ENCODE measurements at regions not wholly inside any gene's neighbourhood (a gene's known extent, or its start where the extent isn't known, plus 50 kb on each side); places are given as distances from the start of the nearest gene placed in this dataset.

DNA sequence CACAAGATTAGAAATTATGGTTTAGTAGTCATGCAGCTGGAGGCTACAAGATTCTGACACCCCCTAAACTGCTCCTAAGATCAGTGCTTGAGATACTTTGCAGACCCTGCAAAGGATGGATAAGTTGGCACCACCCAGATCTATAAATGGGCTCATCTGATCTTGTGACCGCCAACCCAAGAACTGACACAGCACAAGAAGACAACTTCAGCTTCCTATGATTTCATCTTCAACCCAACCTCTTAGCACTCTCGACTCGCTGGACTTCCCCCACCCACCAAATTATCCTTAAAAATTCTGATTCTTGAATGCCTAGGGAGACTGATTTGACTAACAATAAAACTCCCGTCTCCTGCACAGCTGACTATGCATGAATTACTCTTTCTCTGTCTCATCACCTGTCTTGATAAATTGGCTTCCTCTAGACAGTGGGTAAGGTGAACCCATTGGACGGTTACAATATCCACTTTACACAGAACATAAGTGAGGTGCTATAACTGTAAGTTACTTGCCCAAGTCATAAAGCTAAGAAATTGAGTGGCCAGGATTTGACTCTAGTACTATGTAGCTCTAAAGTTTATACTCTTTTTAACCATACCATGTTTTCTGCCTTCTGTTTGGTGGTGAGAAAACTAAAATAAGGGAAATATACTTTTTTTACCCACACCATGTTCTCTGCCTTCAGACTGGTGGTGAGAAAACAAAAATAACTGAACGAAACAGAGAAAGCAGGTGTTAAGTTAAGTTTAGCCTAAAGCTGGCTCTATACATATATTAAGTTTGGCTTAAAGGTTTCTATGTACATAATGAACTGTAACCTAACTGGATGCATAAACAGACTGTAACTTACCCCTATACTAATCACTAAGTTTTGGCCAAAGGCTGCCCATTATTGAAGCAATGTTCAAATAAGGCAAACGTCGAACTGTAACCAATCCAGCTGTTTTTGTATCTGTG, 962.3 kb upstream of the NXPH2 start:
- Histone ChIP-seq H3K27ac (ENCODE audit: low read depth in 1 of 2, low read length in 2 of 2) (no peak overlapping the region), H3K9me3 (ENCODE audit: control insufficient read depth in 4 of 4, low read length in 3 of 4) (no peaks in the 10 kb centered on the region), H3K27me3 (ENCODE audit: control insufficient read depth in 4 of 4, insufficient read depth in 4 of 4, low read length in 3 of 4) (no peaks in the 10 kb centered on the region), H3K4me1 (ENCODE audit: control insufficient read depth in 4 of 4, insufficient read depth in 4 of 4, low read length in 3 of 4) (no peaks in the 10 kb centered on the region), H3K36me3 (ENCODE audit: control insufficient read depth in 4 of 4, insufficient read depth in 3 of 4, low read depth in 1 of 4, low read length in 3 of 4) (no peaks in the 10 kb centered on the region), H3K9ac (ENCODE audit: low read depth in 1 of 2, low read length in 2 of 2) (no peak overlapping the region), H3K4me3 (ENCODE audit: low read depth in 1 of 3, low read length in 3 of 3) (no peak overlapping the region)
- no peak for TF ChIP-seq RXRA (IDR thresholded peaks at IDR 0.05)
- TF ChIP-seq, protein P1, sequence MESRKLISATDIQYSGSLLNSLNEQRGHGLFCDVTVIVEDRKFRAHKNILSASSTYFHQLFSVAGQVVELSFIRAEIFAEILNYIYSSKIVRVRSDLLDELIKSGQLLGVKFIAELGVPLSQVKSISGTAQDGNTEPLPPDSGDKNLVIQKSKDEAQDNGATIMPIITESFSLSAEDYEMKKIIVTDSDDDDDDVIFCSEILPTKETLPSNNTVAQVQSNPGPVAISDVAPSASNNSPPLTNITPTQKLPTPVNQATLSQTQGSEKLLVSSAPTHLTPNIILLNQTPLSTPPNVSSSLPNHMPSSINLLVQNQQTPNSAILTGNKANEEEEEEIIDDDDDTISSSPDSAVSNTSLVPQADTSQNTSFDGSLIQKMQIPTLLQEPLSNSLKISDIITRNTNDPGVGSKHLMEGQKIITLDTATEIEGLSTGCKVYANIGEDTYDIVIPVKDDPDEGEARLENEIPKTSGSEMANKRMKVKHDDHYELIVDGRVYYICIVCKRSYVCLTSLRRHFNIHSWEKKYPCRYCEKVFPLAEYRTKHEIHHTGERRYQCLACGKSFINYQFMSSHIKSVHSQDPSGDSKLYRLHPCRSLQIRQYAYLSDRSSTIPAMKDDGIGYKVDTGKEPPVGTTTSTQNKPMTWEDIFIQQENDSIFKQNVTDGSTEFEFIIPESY (IDR thresholded peaks at IDR 0.05) = no peak
- no peak for TF ChIP-seq EGR1 (IDR thresholded peaks at IDR 0.05; ENCODE audit: low read depth in 2 of 2)
- TF ChIP-seq GABPA (IDR thresholded peaks at IDR 0.05 in 1 of 2, conservative IDR thresholded peaks at IDR 0.05 in 1 of 2) = no peak
- no peak for TF ChIP-seq TAF1 (conservative IDR thresholded peaks at IDR 0.05)
- TF ChIP-seq, protein P2, sequence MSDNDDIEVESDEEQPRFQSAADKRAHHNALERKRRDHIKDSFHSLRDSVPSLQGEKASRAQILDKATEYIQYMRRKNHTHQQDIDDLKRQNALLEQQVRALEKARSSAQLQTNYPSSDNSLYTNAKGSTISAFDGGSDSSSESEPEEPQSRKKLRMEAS (IDR thresholded peaks at IDR 0.05) = no peak
- TF ChIP-seq JUND (IDR thresholded peaks at IDR 0.05) = no peak
- TF ChIP-seq, protein P3, sequence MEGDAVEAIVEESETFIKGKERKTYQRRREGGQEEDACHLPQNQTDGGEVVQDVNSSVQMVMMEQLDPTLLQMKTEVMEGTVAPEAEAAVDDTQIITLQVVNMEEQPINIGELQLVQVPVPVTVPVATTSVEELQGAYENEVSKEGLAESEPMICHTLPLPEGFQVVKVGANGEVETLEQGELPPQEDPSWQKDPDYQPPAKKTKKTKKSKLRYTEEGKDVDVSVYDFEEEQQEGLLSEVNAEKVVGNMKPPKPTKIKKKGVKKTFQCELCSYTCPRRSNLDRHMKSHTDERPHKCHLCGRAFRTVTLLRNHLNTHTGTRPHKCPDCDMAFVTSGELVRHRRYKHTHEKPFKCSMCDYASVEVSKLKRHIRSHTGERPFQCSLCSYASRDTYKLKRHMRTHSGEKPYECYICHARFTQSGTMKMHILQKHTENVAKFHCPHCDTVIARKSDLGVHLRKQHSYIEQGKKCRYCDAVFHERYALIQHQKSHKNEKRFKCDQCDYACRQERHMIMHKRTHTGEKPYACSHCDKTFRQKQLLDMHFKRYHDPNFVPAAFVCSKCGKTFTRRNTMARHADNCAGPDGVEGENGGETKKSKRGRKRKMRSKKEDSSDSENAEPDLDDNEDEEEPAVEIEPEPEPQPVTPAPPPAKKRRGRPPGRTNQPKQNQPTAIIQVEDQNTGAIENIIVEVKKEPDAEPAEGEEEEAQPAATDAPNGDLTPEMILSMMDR (IDR thresholded peaks at IDR 0.05; ENCODE audit: low read depth, low read length, missing input control) = no peak
- TF ChIP-seq, protein P4, sequence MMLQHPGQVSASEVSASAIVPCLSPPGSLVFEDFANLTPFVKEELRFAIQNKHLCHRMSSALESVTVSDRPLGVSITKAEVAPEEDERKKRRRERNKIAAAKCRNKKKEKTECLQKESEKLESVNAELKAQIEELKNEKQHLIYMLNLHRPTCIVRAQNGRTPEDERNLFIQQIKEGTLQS (IDR thresholded peaks at IDR 0.05) = no peak
- no peak for TF ChIP-seq HNF4G (IDR thresholded peaks at IDR 0.05)
- TF ChIP-seq HNF4A (conservative IDR thresholded peaks at IDR 0.05) = no peak
- TF ChIP-seq YY1 (IDR thresholded peaks at IDR 0.05) = no peak
- TF ChIP-seq, protein P5, sequence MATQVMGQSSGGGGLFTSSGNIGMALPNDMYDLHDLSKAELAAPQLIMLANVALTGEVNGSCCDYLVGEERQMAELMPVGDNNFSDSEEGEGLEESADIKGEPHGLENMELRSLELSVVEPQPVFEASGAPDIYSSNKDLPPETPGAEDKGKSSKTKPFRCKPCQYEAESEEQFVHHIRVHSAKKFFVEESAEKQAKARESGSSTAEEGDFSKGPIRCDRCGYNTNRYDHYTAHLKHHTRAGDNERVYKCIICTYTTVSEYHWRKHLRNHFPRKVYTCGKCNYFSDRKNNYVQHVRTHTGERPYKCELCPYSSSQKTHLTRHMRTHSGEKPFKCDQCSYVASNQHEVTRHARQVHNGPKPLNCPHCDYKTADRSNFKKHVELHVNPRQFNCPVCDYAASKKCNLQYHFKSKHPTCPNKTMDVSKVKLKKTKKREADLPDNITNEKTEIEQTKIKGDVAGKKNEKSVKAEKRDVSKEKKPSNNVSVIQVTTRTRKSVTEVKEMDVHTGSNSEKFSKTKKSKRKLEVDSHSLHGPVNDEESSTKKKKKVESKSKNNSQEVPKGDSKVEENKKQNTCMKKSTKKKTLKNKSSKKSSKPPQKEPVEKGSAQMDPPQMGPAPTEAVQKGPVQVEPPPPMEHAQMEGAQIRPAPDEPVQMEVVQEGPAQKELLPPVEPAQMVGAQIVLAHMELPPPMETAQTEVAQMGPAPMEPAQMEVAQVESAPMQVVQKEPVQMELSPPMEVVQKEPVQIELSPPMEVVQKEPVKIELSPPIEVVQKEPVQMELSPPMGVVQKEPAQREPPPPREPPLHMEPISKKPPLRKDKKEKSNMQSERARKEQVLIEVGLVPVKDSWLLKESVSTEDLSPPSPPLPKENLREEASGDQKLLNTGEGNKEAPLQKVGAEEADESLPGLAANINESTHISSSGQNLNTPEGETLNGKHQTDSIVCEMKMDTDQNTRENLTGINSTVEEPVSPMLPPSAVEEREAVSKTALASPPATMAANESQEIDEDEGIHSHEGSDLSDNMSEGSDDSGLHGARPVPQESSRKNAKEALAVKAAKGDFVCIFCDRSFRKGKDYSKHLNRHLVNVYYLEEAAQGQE (IDR thresholded peaks at IDR 0.05) = no peak
- 77% methylated on average over 8 of the region's 8 CpGs for WGBS
- no peak for DNase-seq (ENCODE audit: low spot score)

All from liver (tissue), 8 donors.